ENCODE measurements at regions not wholly inside any gene's neighbourhood (a gene's known extent, or its start where the extent isn't known, plus 50 kb on each side); places are given as distances from the start of the nearest gene placed in this dataset.

DNA sequence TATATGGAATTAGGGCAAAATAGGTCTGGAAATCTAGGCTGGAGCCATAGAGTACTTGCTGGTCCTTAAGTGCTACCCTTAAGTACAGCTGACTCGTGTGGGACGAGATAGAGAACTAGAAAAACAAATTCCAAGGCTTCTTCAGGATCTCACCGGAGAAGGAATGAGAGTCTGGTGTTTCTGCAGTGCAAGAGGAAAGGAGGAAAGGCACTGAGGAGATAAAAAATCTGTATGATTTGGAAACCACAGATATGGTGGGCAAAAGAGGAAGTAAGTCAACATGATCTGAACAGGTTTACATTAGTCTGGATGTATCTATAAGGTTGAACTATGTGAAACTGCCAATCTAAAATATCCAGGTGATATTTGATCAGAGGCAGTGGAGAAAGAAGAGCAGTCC, 134.4 kb upstream of the SOX5 start:
- no peak for TF ChIP-seq POLR2A (IDR thresholded peaks at IDR 0.05; ENCODE audit: extremely low read depth, insufficient read length)
- TF ChIP-seq, protein P1, sequence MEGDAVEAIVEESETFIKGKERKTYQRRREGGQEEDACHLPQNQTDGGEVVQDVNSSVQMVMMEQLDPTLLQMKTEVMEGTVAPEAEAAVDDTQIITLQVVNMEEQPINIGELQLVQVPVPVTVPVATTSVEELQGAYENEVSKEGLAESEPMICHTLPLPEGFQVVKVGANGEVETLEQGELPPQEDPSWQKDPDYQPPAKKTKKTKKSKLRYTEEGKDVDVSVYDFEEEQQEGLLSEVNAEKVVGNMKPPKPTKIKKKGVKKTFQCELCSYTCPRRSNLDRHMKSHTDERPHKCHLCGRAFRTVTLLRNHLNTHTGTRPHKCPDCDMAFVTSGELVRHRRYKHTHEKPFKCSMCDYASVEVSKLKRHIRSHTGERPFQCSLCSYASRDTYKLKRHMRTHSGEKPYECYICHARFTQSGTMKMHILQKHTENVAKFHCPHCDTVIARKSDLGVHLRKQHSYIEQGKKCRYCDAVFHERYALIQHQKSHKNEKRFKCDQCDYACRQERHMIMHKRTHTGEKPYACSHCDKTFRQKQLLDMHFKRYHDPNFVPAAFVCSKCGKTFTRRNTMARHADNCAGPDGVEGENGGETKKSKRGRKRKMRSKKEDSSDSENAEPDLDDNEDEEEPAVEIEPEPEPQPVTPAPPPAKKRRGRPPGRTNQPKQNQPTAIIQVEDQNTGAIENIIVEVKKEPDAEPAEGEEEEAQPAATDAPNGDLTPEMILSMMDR (IDR thresholded peaks at IDR 0.05; ENCODE audit: low read depth, low read length), result no peak
- TF ChIP-seq, protein P2, sequence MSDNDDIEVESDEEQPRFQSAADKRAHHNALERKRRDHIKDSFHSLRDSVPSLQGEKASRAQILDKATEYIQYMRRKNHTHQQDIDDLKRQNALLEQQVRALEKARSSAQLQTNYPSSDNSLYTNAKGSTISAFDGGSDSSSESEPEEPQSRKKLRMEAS (IDR thresholded peaks at IDR 0.05; ENCODE audit: low read depth, low read length), result no peak

All from NB4 (cell line).